ENCODE measurements at regions not wholly inside any gene's neighbourhood (a gene's known extent, or its start where the extent isn't known, plus 50 kb on each side); places are given as distances from the start of the nearest gene placed in this dataset.

DNA sequence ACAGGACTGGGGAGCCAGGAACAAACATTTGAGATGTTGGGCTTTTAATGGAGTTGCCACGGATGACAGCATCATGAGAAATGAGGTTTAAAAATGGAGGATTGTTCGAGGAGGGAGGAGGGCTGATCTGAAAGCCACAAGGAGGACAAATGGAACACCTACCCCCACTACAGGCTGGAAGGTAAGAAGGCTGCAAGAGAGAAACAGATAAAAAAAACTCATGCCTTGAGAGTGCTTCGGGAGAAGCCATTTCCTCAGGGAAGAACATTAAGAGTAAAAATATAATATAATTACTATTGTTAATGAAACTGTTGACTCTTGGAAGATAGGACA, 119.5 kb upstream of the MAP9 start:
- peak; percentile 64 for TF ChIP-seq ZBTB17 (tag by site-specific recombination; IDR thresholded peaks at IDR 0.05)
- TF ChIP-seq, protein P1, sequence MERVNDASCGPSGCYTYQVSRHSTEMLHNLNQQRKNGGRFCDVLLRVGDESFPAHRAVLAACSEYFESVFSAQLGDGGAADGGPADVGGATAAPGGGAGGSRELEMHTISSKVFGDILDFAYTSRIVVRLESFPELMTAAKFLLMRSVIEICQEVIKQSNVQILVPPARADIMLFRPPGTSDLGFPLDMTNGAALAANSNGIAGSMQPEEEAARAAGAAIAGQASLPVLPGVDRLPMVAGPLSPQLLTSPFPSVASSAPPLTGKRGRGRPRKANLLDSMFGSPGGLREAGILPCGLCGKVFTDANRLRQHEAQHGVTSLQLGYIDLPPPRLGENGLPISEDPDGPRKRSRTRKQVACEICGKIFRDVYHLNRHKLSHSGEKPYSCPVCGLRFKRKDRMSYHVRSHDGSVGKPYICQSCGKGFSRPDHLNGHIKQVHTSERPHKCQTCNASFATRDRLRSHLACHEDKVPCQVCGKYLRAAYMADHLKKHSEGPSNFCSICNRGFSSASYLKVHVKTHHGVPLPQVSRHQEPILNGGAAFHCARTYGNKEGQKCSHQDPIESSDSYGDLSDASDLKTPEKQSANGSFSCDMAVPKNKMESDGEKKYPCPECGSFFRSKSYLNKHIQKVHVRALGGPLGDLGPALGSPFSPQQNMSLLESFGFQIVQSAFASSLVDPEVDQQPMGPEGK (tag by site-specific recombination; IDR thresholded peaks at IDR 0.05), result no peak
- ChIA-PET POLR2A (no interaction called here), CTCF (interaction anchor here (0.6 kb wide), 1 partner anchor 76 kb away, joined by 3 read pairs; no protein-coding TSS in a partner anchor)
- Histone ChIP-seq H3K36me3 (ENCODE audit: control insufficient read depth in 2 of 2, insufficient read depth in 1 of 2, low read length in 2 of 2) (no peaks in the 10 kb centered on the region), H3K9me3 (ENCODE audit: control insufficient read depth, insufficient read depth, low read depth, low read length) (no peaks in the 10 kb centered on the region), H3K27ac (ENCODE audit: extremely low read depth, low read depth, low read length) (no peak overlapping the region), H3K4me1 (ENCODE audit: control insufficient read depth, insufficient read depth, low read length) (no peaks in the 10 kb centered on the region), H3K4me3 (ENCODE audit: low read depth, low read length) (no peak overlapping the region)

- no peak overlapping the region for H3K27ac ChIP-seq (ENCODE audit: extremely low read depth, low read depth, low read length)
- no peak for TF ChIP-seq ZNF664 (tag by site-specific recombination; IDR thresholded peaks at IDR 0.05)
- no peak for TF ChIP-seq ZNF677 (tag by site-specific recombination; IDR thresholded peaks at IDR 0.05)
- no peak for TF ChIP-seq SP2 (tag by site-specific recombination; IDR thresholded peaks at IDR 0.05)
- no peak for TF ChIP-seq ZNF37A (tag by site-specific recombination; IDR thresholded peaks at IDR 0.05)
- no peak for TF ChIP-seq ZNF311 (tag by site-specific recombination; IDR thresholded peaks at IDR 0.05; ENCODE audit: borderline replicate concordance)
- no peak for TF ChIP-seq SCRT2 (tag by site-specific recombination; IDR thresholded peaks at IDR 0.05)
- no peak for TF ChIP-seq ZNF391 (tag by site-specific recombination; IDR thresholded peaks at IDR 0.05; ENCODE audit: borderline replicate concordance, low read depth)
- TF ChIP-seq, protein P2, sequence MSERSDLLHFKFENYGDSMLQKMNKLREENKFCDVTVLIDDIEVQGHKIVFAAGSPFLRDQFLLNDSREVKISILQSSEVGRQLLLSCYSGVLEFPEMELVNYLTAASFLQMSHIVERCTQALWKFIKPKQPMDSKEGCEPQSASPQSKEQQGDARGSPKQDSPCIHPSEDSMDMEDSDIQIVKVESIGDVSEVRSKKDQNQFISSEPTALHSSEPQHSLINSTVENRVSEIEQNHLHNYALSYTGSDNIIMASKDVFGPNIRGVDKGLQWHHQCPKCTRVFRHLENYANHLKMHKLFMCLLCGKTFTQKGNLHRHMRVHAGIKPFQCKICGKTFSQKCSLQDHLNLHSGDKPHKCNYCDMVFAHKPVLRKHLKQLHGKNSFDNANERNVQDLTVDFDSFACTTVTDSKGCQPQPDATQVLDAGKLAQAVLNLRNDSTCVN (tag by site-specific recombination; optimal IDR thresholded peaks at IDR 0.05), result no peak
- no peak for TF ChIP-seq ZNF768 (tag by site-specific recombination; IDR thresholded peaks at IDR 0.05)
- no peak for TF ChIP-seq ZNF366 (tag by site-specific recombination; conservative IDR thresholded peaks at IDR 0.05)
- no peak for TF ChIP-seq FEZF1 (tag by site-specific recombination; IDR thresholded peaks at IDR 0.05)
- TF ChIP-seq ZSCAN30 (tag by site-specific recombination; IDR thresholded peaks at IDR 0.05), result no peak
- no peak for TF ChIP-seq ZNF623 (tag by site-specific recombination; IDR thresholded peaks at IDR 0.05)
- TF ChIP-seq HIC1 (tag by site-specific recombination; IDR thresholded peaks at IDR 0.05), result no peak
- TF ChIP-seq KLF16 (tag by site-specific recombination; IDR thresholded peaks at IDR 0.05), result no peak
- H3K4me1 ChIP-seq (ENCODE audit: control insufficient read depth, insufficient read depth, low read length), result no peaks in the 10 kb centered on the region
- H3K36me3 ChIP-seq (ENCODE audit: control insufficient read depth in 2 of 2, insufficient read depth in 1 of 2, low read length in 2 of 2), result no peaks in the 10 kb centered on the region
- H3K4me3 ChIP-seq (ENCODE audit: low read depth, low read length), result no peak overlapping the region
- ChIA-PET POLR2A (no interaction called here), CTCF (interaction anchor here (0.6 kb wide), 1 partner anchor 873 kb away, joined by 5 read pairs; no protein-coding TSS in a partner anchor)
- no peaks in the 10 kb centered on the region for H3K9me3 ChIP-seq (ENCODE audit: control insufficient read depth, insufficient read depth, low read depth, low read length)
These were observed 119.0 kb upstream of the MAP9 start for GRCh38 chr4:155495572-155496293.

Data from HEK293 (cell line).